ENCODE measurements at regions not wholly inside any gene's neighbourhood (a gene's known extent, or its start where the extent isn't known, plus 50 kb on each side); places are given as distances from the start of the nearest gene placed in this dataset.

GRCh38 chr11:11173316-11174025, 179.6 kb downstream of the CSNK2A3 start:
- DNase-seq = no peak

GRCh38 chr11:11171854-11172253, 181.2 kb downstream of the CSNK2A3 start:
- no peak for DNase-seq

DNA sequence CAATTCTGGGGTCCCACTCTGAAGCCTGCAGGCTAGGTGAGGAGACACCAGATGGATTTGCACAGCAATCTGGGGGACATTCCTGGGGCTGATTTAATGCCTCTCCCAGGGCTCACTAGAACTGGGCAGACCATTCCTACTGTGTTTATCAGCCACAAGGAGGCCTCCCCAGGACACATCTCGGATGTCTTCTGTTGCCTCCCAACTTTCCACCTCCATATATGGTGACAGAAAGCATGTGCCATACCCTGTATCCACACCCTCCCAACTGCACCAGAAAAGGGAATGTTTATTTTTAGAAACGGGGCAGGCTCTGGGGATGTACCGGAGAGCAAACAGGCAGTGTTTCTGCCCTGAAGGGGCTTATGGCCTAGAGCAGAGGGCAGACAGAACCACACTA, 181.8 kb downstream of the CSNK2A3 start:
- no peak for DNase-seq

GRCh38 chr11:11170352-11171084, 182.5 kb downstream of the CSNK2A3 start:
- no peak for DNase-seq

- no peak for DNase-seq
These were observed 183.2 kb downstream of the CSNK2A3 start for GRCh38 chr11:11169715-11170351.

DNA sequence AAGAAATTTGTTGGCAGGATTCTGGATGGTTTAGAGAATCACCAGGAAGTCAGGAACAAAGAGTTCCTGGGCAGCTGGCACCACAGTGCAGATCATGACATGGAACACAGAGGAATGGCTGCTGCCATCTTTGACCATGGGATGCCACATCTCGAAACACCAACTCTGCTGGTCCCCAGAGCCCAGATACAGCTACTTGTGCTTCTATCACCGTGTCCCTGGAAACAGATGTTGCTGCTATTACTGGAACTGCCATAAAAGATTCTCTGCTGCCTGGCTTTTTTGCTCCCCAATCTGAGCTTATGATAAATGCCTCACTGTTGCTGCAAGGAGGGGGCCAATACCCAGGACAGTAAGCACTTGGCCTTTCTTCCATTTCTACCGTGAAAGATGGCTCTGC, 185.2 kb downstream of the CSNK2A3 start:
- no peak for DNase-seq

DNA sequence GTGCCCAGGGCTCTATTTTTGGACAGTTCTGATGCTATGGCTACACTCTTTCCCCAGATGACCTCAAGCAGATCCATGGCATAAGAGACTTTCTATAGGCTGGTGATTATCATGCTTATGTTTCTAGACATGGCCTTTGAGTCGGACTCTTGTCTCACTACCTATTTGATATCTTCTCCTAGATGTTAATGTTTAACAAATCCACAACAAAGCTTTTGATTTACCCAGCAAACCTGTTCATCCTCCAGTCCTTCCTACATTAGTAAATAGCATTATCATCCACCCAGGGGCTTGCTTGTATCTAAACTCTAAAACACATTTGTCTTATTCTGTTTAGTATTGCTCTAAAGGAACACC, 188.7 kb downstream of the CSNK2A3 start:
- DNase-seq = no peak

GRCh38 chr11:11163669-11164333, 189.2 kb downstream of the CSNK2A3 start:
- no peak for DNase-seq

DNA sequence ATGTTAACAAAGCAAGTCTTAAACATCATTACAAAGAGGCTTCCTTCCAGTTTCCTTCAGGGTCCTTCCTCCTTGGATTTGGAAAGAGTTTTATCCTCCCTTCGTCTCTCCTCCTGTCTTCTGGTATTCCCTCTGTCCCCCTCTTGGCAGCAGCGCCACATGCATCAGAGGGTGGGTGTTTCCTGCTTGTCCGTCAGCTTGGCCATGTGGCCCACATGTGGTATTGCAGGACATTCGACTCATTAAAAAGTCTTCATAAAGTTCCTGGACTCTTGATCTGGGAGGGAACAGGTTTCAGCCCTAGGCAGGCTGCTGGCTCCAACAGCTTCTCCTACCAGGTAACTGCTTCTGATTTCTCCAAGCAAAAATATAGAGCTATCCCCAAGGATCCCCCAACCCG, 189.8 kb downstream of the CSNK2A3 start:
- DNase-seq = no peak

DNA sequence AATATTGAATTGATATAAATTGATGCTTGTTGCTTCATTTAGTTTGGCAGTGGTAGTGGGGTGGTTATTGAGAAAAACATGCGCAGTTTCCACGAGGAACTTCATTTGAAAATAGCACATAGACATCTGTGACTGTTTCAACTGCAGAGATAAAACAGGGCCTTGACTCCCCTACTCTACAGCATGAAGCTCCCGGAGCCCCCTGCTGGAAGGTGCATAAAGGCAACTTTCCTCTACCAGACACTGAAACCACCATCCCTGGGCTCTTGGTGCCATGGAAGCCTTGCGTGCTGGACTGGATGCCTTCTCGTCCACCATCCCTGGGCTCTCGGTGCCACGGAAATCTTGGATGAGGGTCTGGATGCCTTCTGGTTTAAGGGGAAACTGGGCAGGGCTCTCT, 195.9 kb downstream of the CSNK2A3 start:
- no peak for DNase-seq

- DNase-seq = no peak
These were observed 196.9 kb downstream of the CSNK2A3 start for GRCh38 chr11:11155962-11156815.

GRCh38 chr11:11152877-11153276, 200.2 kb downstream of the CSNK2A3 start:
- DNase-seq = no peak

GRCh38 chr11:11149671-11150459, 203.2 kb downstream of the CSNK2A3 start:
- no peak for DNase-seq

GRCh38 chr11:11148596-11148995, 204.5 kb downstream of the CSNK2A3 start:
- DNase-seq = no peak

- no peak for DNase-seq
These were observed 204.9 kb downstream of the CSNK2A3 start for GRCh38 chr11:11148104-11148509.

DNA sequence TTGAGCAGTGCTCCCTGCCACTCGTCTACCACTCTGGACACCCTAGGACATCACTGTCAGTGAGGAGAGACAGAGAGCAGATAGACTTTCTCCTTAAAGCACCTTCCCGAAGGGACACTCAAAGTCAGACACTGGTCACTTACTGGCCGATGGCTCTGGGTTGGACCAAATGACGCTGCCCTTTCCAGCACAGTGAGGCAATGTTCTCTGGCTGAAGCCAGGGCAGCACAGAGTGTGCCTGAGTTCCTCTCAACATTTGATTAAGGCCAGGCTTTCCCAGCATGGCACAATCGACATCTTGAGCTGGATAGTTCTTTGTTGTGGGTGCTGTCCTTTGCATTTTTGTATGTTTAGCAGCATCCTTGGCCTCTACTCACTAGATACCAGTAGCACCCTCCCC, 206.2 kb downstream of the CSNK2A3 start:
- no peak for DNase-seq

DNA sequence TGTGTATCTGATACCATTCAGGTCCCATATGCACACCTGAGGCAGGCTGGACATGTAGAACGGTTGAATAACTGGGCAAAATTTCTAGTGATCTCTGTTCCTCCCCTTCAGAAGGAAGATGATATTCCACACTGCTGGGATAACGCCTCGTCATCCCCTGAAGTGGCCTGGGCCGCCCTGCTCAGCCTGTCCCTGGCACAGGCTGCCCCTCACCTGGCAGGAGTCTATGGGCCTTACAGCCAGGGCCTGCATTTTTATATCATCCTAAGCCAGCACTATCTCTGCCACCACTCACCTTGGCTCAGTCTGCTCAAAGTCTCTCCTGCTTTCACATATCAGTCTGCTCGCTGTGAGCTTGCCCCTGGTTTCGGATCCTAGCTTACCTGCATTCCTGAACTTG, 209.2 kb downstream of the CSNK2A3 start:
- no peak for DNase-seq

DNA sequence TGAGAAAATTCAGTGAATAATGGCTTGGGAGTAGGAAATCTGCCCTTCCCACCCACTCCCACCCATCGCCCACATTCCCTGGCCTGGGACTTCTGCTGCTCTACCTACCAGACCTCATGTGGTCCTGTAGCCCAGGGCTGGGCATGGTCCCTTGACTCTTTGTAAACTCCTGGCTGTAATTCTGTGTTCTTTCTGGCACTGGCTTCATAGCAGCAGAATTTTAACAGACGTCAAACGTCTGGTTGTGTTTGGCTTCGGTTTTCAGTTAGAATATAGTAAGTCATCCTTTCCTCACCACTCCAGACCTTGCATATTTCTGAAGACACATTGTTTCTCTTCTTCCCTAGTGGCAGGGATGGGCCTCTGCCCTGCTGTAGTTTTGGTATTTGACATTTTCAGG, 210.6 kb downstream of the CSNK2A3 start:
- DNase-seq = no peak

DNA sequence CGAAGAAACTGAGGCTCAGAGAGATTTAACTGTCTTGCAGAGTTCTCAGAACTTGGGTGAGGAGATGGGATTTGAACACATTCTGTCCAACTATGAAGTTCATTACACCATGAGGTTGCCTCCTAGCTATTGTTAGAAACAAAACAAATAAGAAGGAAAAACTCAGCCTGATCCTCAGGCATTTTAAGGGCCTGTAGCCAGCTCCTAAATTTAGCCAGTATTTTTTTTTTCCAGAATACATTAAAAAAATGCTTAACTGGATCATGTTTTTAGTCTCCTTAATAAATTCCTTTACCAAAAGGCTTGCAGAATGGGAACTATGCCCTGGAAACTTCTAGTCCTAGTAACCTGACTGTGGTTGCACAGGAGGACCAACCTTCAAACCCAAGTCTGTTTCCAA, 212.0 kb downstream of the CSNK2A3 start:
- DNase-seq = no peak

DNA sequence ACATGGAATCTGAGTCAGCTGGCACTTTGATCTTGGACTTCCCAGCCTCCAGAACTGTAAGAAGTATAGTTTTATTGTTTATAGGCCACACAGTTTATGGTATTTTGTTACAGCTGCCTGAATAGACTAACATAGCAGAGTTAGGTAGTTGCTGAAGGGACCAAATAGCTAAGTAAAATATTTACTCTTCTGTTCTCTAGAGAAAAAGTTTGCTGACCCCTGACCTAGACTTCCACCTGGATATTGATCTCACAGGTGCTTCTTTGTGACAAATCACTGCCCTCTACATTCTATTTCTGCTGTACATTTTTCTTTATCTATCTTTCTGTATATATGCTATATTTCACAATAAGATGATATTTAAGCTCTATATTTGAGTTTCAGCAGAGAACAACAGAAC, 212.5 kb downstream of the CSNK2A3 start:
- no peak for DNase-seq

DNA sequence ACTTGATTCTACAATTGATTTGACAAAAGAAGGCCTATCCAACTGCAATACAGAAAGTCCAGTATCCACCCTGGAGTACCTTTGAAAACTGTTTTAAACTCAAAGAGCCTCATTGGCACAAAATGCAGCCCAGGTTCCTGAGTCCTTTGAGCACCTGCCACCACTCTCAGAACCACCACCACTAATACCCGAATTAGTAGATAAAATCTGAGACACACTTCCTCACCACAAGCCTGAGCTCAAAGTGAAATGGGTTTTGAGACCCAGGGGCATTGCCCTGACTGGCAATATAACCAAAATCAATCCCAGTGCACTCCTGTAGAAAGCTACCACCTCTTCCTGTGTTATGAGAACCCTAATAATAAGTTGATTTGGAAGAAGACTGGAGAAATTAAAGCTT, 215.7 kb downstream of the CSNK2A3 start:
- no peak for DNase-seq
